ENCODE measurements at regions not wholly inside any gene's neighbourhood (a gene's known extent, or its start where the extent isn't known, plus 50 kb on each side); places are given as distances from the start of the nearest gene placed in this dataset.
A peak's percentile ranks its signal among the peaks of the same experiment; 100 is the strongest.

DNA sequence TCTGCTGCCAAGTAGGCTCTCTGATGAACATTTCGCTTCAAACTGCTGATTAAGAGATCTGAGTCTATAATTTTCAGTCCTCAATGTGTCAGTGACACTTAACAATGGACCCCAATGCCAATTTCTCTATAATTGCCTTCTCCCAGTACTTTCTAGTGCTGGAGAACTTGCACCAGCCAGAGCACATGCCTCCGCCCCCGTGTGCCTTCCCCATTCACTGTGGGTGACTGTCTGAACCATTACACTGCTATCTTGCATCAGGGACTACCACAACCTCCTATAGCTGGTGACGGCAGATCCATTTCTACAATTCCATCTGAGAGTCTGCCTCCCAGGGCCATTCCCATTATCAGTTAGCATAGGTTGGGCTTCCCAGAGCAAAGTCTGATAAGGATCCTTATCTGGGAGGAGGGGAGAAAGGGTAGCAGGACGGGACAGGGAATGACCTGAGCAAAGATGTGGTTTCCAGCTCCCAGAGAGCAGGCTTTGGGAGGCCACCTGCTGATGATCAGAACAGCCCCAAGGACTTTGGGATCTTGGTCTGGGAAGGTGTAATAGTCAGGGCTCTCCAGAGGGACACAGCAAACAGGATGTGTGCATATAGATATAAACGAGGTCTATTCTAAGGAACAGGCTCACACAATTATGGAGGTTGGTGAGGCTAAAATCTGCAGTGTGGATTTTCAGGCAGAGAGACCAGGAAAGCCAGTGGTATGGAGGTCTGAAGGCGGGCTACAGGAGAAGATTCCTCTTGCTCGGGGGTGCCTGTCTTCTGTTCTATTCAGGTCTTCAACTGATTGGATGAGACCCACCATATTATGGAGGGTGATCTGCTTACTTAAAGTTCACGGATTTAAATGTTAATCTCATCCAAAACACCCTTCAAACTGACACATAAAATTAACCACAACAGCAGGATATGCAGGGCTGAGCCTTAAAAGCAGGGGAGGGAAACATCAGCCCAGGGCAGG lies 238.2 kb downstream of the PTPRU start:
- DNase-seq: no peak

DNA sequence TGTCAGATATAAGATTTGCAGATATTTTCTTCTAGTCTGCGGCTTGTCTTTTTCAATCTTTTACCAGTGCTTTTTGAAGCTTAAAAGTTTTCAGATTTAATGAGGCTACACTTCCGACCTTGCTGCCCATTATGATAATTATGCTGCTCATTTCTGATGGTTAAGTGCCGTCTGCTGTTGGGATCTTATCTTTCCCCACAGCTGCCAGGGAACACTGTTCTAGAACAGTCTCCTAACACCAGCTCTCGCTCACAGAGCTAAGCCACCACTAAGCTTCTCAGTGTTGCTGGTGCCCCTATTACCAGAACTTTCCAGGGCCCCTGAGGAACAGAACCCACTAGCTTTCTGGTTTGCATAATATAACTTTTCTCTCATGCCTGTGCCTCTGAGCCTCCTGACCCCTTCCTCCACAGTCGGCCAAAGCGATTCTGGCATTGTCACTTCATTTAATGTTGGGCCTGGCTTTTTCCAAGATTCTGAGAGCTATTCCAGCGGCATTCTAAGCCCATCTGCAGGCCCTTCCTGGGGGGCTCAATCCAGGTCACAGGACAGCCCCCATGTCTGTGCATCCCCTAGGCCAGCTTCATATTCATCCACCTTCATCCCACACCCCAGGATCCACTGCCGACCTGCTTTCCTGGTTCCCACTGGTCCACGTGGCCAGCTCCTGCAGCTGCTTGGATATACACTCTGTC lies 237.0 kb downstream of the PTPRU start:
- DNase-seq: no peak

DNA sequence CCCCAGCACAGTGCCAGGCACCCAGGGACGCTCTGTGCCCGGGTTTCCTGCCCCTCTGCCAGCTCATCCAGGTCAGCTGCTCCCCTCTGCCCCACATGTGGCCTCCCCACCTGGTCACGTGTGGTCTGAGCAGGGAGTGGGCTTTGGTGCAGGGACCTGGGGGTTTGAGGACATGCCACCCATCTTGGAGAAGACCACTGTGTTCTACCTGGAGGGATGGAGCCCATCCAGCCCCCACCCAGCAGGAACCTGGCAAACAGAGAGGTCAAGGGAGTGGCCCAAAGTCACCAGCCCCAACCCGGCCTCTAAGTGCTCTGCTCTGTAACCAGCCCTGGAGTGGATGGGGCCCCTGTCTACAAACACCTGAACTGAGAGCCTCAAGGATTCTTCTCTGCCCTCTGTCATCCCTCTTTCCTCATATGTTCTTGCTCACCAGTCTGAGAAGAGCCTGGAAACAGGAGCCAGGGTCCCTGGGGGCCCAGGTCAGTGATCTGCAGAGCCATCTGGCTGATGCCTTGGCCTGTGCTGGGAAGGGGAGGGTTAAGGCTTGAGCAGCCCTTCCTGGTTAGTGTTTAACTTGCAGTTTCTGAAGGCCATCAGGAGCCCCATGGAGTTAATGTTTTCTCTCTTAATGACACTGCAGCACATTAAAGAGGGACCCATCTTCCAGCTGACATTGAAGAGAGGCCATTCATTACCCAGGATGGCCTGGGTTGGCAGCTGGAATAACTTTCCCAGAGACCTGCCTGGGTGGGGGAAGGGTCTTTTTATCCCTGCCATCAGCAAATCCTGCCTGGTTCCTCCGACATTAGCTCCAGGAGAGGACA lies 235.4 kb downstream of the PTPRU start:
- DNase-seq: peak; percentile 65

DNA sequence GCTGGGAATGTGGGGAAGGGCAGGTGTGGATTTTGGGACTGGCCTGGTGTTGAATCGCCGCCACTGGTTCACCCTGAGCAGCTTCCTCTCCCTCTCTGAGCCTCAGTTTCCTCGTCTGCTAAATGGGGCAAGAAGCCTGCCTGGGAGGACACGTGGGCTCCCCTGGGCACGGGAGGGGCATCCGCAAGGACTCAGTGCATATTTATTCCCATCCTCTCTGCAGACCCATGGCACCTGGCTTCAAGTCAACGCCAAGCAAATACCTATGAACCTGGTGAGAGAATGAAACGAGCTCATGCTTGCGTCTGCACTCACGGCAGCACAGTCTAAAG lies 234.4 kb downstream of the PTPRU start:
- DNase-seq: peak; percentile 25

DNA sequence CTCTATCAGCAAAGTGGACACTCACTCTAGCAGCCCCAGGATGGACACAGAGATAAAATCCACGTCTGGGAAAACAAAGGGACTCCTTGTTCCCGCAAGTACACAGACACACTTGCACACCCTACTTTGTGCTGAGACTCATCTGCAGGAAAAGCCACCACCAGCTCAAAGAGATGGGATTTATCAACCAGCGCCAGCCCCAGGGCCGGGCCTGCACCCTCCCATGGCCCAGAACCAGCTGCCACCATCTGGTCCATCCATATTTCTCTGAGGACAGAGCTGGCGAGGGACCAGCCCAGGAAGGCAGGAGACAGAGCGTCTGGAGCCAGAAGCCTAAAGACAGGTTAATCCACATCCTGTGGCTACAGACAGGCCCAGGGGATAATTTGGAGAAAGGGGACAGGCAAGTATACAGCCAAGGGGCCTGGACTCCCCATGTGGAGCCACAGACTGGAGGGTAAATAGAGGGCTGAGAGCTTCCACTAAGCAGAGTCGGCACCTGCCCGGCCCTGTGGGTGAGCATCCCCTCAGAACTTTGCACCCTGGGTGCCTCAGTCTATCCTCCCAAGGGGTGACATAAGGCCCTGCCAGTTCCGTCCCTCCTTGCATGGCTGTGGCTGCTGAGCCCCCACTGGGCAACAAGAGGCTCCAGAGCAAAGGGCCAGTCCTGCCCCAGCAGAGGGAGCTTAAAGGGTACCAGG lies 233.9 kb downstream of the PTPRU start:
- no peak for DNase-seq

DNA sequence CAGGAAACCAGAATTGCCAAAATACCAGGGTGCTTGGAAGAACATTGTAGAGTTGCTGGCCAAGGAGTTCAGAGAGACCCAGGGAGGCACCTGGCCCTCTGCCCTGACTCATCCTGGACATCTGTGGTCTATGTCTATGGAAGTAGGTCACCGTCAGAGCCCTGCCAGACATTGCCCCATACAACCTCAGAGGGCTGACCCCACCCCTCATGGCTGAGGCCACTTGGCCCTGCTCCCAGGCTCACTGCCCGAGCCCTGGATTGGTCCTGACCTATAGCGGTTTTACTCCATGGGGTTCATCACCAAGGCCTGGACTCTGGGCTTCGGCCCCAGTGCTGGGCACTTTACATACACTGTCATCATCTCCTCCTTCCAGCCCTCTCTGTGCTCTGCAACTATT lies 233.1 kb downstream of the PTPRU start:
- DNase-seq: no peak

DNA sequence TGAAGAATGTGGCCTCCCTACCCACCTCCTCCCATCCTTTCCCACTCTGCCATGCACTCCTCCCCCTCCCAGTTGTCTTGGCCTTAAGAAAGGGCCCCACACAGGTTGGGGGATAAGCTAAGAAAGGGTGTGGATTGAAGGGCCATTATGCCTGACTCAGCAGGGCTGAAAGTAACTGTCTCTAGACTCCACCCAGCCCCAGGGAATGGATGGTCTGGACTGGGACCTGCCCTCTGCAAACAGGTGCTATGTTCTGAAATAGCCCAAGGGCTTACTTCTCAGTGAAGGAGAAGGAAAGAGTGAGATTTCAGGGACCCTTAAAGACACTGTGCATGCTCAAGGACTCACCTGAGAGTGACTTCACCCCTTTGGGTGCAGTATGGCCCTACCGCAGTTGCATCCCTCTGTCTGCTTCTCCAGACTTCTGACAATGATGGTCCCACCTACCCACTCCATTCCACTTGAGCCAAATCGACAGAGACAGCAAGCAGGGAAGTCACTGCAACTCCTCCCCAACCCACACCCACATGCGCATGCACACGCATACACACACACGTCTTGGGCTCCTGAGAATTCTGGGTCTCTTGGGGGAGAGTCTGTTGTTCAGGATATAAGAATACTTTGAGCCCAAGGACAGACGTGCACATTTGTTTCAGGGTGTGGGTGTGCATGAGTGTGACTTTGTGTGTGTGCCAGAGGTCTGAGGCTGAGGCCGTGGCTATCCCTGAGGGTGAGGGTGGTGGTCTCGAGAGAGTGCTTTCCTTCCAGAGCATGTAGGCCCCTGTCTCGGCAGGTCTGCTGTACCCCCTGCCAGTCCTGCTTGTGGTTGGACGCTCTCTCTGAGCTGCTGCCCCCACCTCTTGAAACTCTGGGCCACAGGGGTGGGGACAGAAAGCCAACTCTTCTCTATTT lies 231.9 kb downstream of the PTPRU start:
- no peak for DNase-seq

DNA sequence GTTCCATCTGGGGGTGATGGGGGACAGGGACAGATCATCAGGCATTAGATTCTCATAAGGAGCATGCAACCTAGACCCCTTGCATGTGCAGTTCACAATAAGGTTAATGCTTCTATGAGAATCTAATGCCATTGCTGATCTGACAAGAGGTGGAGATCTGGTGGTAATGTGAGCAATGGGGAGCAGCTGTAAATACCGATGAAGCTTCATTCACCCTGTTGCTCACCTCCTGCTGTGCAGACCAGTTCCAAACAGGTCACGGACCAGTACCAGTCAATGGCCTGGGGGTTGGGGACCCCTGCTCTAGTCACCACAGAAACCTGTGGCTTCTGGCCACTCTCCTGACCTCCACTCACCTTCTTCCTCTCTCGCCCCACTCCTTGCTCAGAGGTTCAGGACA lies 229.9 kb downstream of the PTPRU start:
- DNase-seq: no peak

DNA sequence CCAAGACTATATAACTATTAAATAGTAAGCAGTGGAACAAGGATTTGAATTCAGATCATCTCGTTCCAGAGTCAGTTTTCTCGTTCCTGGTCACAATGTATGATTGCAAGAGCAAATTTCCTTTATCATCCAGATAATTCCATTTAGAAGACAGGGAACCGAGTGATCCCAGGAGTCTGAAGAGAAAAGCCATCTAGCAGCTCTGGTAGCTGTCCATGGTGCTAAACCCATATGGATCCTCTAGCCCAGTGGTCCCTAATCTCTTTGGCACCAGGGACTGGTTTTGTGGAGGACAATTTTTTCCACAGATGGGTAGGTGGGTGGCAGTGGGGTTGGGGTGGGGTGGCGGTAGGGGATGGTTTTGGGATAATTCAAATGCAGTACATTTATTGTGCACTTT lies 229.4 kb downstream of the PTPRU start:
- DNase-seq: no peak

DNA sequence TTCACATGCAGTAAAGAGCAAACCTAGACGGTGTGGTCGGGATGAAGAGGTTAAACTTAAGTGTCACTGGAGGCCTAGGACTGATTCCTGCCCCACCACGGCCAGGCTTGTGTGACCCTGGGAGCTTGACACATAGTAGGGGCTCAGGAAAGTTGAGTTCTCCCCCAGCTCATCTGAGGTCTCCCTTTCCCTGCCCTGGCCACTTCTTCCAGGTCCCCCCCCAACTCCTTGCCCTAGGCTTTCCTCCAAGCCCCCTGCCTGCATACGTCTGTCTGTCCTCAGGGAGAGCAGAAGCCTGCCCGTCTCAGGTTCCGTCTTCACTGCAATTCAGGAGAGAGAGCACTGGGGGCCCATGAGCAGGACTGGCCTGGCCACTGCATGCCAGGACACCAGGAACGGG lies 225.8 kb downstream of the PTPRU start:
- no peak for DNase-seq

DNA sequence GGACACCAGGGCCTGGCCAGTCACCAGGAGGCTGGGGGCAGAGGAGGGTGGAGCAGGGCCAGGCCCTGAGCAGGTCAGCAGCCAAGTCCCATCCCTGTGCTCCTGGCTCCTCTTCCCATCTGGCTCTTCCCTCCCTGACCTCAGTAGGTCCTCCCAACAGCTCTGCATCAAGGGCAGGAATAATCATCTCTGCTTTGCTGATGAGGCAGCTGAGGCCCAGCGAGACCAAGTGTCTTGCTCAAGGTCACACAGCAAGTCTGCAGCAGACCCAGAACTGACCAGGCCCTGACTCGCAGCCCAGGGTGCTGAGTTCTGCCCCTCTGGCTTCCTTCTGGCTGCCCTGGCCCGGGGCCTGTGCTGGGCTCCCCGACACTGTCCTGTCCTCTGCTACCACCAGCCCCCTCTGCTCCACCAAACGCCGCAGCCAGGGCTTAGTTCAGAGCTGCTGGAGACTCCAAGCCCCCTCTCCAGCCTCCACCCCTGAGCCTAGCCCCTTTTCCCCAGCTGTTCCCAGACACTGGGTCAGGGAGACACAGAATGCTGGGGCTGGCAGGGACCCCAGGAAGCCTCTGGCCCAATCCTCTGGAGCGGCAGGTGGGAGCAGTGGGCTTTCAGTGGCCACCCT lies 224.9 kb downstream of the PTPRU start:
- no peak for DNase-seq

DNA sequence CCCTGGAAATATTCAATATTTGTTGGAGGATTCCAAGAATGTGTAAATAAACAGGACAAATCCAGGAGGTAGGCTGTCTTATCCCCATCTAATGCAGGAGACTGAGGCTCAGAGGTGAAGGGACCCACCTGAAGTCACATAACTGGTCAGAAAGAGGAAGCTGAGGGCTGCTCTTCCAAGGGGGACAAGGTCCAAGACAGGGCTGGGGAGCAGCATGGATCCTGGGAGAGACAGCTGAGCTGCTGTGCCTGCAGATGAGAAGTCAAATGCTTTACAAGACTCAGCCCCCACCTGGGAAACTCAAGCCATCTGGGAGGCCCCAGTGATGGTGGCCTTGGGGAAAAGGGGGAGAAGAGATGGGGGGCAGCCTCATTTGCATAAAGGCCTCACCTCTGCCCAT lies 224.4 kb downstream of the PTPRU start:
- no peak for DNase-seq

DNA sequence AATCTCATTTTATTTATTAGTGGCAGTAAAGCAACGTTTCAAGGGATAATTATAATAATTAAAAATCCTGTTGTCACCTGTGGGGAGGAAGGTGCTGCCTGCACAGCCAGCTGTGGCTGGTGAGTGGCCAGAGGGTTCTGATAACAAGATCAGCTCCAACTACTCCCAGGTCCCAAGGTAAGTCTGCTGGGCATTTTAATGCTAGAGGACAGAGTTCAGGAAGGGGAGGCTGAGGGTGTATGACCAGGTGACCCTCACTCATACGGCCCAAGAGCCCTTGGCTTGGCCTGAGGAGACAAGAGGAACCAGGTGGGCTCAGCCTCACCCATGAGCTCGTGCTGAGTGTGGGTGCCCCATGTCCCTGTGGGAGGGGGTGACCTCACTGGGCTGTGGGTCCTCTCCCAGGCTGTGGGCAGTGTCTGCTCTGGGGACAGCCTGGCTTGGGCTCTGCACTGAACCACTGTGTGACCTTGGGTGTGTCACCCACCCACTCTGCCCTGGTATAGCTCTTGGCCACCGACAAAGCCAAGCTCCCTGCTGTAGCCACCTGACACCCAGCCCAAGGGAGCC lies 223.8 kb downstream of the PTPRU start:
- DNase-seq: no peak

DNA sequence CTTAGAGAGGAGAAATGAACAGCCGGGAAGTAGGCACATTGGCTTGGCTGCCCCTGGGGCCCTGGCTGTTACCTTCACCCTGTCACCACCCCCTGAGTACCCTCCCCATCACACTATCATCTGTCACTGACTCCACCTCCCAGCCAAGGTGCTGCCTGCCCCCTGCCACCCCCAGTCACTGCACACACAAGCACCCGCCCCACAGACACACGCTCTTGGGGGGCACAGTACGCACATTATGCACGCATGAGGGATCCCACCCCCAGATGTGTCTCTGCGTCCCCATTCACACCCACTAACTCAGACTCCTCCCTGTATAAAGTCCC lies 223.3 kb downstream of the PTPRU start:
- no peak for DNase-seq

DNA sequence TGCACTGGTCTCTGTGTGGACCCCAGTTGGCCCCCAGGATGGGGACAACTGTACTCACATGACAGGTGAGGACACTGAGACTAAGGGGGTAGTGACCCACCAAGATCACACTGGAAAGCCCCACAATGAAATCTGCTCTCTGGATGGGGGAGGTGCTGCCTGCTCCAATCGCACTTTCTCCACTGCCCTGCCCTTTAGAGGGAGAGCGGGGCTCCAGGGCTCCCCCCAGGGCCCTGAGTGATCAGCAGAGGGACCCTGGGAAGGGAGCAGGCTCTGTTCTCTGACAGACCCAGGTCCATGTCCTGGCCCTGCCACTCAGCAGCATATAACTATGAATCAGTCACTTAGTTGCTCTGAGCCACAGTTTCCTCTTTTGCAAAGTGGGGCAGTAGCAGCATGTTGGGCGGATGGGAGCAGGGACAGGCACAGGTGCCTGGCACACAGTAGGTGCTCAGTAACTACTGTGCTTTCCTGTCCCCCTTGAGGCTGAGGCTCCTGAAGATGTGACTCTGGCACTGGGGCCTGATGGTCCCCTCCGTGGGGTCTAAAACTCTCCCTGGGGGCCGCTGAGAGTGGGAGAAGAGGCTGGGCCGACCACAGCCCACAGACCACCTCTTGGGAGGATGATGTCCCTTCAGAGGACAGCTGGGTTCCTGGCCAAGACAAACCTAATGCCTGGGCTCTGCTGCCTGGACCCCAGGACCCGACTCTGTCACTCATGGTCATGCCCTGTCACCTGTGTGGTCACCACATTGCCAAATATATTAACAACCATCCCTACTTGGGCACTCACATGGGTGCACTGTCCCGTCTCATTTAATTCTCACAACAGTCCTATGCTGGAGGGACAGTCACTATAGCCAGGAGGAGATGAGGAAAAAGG lies 222.7 kb downstream of the PTPRU start:
- no peak for DNase-seq

DNA sequence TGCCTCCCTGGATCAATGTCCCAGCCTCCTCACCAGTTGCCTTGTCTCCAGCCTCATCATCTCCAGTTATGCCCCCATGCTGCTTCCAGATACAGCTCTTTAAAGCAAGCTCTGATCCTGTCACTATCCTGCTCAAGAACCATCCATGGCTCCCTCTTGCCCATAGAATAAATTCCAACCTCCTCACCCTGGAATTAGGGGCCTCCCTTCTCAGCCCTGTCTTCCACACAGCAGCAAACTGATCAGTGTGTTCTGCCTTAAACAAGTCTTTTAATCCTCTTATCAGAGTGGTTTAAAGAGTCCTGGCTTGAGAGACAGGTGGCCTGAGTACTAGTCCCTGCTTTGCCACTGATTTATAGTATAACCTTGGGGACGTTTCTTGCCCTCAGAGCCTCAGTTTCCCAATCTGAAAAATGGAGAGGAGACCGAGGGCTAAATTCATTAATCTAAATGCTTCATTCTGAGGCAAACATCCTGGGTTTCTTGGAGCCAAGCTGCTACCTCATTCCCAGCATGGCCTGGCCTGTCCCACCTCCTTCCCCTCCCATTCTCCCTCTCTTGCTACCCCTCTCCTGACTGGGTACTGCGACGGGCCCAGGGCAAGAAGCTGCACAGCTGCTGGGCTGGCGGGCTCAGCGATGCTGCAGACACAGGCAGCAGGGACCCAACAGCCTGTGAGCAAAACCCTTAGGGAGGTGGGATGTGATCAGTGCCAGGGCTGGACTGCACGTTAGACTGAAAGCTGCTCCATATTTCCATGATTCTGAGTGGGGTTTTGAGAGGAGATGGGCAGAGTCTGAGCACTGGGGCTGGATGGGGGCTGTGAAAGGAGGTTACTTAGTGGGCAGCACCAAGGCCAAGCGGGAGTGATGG lies 221.4 kb downstream of the PTPRU start:
- DNase-seq: no peak

DNA sequence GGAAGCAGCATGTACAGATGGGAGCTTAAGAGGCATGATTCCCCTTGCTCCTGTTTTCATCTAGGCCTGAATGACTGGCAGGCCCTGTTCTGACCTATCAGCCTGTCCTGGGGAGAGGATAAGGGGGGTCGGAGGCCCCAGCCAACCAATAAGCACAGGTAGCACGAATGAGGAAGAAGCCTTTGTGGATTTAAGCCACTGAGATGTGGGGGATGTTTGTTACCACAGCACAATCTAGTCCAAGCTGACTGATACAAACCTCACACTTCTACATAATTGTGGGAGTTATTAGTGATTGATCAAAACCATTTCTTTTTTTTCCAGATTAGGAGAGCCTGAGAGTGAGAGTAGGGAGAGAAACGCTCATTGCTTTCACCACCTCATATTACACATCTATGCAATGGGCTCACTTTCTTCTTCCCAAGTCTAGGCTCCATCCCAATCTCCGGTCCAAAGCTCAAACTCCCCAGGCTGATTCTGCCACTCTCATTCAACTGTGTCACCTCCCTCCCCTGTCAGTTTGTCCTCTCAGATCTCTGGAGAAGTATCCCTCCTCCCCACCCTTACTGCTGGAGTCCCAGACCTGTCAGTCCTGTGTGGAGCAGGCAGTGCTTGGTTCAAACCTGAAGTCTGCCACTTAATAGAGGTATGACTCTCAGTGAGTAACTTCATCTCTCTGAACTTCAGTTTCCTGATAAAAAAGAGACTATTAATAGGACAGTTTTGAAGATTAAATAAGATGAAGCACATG lies 220.5 kb downstream of the PTPRU start:
- no peak for DNase-seq

DNA sequence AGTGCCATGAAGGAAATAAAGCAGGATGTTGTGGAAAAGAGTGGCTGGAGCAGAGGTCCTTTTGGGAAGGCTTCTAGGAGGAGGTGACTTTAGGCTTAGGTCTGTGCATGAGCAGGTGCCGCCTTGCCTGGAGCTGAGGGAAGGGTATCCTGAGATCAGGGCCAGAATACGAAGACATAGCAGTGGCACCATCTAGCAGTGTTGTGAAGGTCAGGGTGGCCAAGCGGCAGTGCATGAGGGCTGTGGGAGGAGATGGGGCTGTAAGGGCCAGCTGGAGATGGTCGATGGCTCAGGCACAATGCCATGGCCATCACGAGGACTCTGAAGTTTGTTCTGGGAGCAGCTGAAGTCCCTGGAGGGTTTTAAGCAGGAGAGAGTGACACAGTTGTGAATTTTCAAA lies 219.5 kb downstream of the PTPRU start:
- DNase-seq: no peak

Data from DMS153 (cell line).